Stomach (tissue), 4 donors: ENCODE measurements at regions not wholly inside any gene's neighbourhood (a gene's known extent, or its start where the extent isn't known, plus 50 kb on each side); places are given as distances from the start of the nearest gene placed in this dataset.

Experiments used
- EP300 ChIP-seq: sonication (generic); formaldehyde crosslinking; IDR thresholded peaks from one replicate; pipeline ENCODE4 v1.6.1; 2017; ENCODE audit warnings: antibody characterized with exemption
- POLR2AphosphoS5 ChIP-seq, 3 donors: sonication (generic); formaldehyde crosslinking; IDR thresholded peaks; one replicate each; pipeline ENCODE4 v1.6.1; 2016; ENCODE audit warnings: antibody characterized with exemption in 3 of 3

DNA sequence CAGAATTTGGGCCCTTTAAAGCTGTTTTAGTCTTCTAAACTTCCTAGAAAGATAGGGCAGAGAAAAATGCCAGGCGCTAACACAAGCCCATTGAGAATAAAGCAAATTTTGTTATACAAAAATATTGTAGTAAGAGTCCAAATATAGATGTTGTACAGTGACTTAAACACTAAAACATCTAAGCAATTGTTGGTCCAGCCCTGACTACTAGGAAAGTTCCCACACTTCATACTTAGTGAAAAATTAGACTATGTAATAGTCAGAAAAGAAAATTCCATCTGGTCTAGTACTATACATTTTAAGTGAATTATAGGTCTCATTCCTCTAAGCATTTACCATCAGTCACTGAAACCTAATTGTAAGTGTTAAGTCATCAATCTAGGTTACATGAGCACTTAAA lies 1518.3 kb upstream of the SLC10A2 start:
- TF ChIP-seq POLR2AphosphoS5 (IDR thresholded peaks at IDR 0.05) (no peak), EP300 (no peak)
